H1 (cell line): ENCODE measurements at regions not wholly inside any gene's neighbourhood (a gene's known extent, or its start where the extent isn't known, plus 50 kb on each side); places are given as distances from the start of the nearest gene placed in this dataset.

Source experiments
- BCL11A ChIP-seq, 2 experiments: IDR thresholded peaks; one replicate each; pipeline ENCODE4 v1.6.1; 2011; ENCODE audit warnings: low read depth in 2 of 2, low read length in 2 of 2, mild to moderate bottlenecking in 2 of 2
- CBX8 ChIP-seq: fragments of 300-800, 300-1000 bp; sonication (generic); IDR thresholded peaks from 2 replicates; pipeline ENCODE4 v1.7.1; 2016; ENCODE audit warnings: low read depth, low read length, borderline replicate concordance
- CTBP2 ChIP-seq: IDR thresholded peaks from 2 replicates; pipeline ENCODE4 v1.7.0; 2011; ENCODE audit warnings: borderline replicate concordance, mild to moderate bottlenecking, moderate library complexity, mixed read lengths, low read length; ENCODE audit not compliant: insufficient read depth, insufficient read length
- SAP30 ChIP-seq: fragments of 300-600 bp; sonication (generic); IDR thresholded peaks from 2 replicates; pipeline ENCODE4 v1.7.1; 2012; ENCODE audit warnings: low read length, moderate library complexity, mild to moderate bottlenecking, inconsistent platforms; ENCODE audit not compliant: insufficient read depth, insufficient replicate concordance
- SP1 ChIP-seq: IDR thresholded peaks from 2 replicates; pipeline ENCODE4 v1.6.1; 2011; ENCODE audit warnings: low read depth, low read length
- TBP ChIP-seq: IDR thresholded peaks from 2 replicates; pipeline ENCODE4 v1.6.1; 2011; ENCODE audit warnings: low read depth, low read length, improper control_type of control experiment
- TF ChIP-seq, protein P1 (sequence below): fragments of 300-600 bp; sonication (generic); IDR thresholded peaks from 2 replicates; pipeline ENCODE4 v1.7.1; 2012; ENCODE audit warnings: low read length, moderate library complexity, mild to moderate bottlenecking, inconsistent platforms; ENCODE audit not compliant: insufficient replicate concordance

DNA sequence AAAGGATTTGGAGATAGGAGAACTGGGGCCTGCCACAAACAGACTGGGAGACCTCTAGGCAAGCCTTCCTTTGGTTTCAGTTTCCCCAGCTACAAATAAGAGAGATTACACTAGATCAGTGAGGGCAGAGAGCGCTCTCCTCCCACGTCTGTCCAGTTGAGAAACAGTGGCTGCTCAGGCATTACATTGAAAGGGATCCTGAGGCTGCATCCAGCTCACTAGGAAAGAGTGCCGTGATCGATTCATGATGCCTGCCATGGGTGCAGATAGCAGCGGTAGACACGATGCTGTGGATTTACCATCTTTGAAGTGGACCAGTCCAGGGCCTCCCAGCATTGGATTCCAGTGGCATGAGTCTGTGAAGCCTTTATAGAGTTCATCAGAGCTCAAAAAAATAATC, 62.6 kb downstream of the EN1 start (continued):
- TF ChIP-seq CBX8 (no peak), SAP30 (no peak), TBP (no peak), CTBP2 (no peak), SP1 (no peak), BCL11A (IDR thresholded peaks at IDR 0.05; ENCODE audit: low read depth in 2 of 2, low read length in 2 of 2) (no peak)
- TF ChIP-seq, protein P1, sequence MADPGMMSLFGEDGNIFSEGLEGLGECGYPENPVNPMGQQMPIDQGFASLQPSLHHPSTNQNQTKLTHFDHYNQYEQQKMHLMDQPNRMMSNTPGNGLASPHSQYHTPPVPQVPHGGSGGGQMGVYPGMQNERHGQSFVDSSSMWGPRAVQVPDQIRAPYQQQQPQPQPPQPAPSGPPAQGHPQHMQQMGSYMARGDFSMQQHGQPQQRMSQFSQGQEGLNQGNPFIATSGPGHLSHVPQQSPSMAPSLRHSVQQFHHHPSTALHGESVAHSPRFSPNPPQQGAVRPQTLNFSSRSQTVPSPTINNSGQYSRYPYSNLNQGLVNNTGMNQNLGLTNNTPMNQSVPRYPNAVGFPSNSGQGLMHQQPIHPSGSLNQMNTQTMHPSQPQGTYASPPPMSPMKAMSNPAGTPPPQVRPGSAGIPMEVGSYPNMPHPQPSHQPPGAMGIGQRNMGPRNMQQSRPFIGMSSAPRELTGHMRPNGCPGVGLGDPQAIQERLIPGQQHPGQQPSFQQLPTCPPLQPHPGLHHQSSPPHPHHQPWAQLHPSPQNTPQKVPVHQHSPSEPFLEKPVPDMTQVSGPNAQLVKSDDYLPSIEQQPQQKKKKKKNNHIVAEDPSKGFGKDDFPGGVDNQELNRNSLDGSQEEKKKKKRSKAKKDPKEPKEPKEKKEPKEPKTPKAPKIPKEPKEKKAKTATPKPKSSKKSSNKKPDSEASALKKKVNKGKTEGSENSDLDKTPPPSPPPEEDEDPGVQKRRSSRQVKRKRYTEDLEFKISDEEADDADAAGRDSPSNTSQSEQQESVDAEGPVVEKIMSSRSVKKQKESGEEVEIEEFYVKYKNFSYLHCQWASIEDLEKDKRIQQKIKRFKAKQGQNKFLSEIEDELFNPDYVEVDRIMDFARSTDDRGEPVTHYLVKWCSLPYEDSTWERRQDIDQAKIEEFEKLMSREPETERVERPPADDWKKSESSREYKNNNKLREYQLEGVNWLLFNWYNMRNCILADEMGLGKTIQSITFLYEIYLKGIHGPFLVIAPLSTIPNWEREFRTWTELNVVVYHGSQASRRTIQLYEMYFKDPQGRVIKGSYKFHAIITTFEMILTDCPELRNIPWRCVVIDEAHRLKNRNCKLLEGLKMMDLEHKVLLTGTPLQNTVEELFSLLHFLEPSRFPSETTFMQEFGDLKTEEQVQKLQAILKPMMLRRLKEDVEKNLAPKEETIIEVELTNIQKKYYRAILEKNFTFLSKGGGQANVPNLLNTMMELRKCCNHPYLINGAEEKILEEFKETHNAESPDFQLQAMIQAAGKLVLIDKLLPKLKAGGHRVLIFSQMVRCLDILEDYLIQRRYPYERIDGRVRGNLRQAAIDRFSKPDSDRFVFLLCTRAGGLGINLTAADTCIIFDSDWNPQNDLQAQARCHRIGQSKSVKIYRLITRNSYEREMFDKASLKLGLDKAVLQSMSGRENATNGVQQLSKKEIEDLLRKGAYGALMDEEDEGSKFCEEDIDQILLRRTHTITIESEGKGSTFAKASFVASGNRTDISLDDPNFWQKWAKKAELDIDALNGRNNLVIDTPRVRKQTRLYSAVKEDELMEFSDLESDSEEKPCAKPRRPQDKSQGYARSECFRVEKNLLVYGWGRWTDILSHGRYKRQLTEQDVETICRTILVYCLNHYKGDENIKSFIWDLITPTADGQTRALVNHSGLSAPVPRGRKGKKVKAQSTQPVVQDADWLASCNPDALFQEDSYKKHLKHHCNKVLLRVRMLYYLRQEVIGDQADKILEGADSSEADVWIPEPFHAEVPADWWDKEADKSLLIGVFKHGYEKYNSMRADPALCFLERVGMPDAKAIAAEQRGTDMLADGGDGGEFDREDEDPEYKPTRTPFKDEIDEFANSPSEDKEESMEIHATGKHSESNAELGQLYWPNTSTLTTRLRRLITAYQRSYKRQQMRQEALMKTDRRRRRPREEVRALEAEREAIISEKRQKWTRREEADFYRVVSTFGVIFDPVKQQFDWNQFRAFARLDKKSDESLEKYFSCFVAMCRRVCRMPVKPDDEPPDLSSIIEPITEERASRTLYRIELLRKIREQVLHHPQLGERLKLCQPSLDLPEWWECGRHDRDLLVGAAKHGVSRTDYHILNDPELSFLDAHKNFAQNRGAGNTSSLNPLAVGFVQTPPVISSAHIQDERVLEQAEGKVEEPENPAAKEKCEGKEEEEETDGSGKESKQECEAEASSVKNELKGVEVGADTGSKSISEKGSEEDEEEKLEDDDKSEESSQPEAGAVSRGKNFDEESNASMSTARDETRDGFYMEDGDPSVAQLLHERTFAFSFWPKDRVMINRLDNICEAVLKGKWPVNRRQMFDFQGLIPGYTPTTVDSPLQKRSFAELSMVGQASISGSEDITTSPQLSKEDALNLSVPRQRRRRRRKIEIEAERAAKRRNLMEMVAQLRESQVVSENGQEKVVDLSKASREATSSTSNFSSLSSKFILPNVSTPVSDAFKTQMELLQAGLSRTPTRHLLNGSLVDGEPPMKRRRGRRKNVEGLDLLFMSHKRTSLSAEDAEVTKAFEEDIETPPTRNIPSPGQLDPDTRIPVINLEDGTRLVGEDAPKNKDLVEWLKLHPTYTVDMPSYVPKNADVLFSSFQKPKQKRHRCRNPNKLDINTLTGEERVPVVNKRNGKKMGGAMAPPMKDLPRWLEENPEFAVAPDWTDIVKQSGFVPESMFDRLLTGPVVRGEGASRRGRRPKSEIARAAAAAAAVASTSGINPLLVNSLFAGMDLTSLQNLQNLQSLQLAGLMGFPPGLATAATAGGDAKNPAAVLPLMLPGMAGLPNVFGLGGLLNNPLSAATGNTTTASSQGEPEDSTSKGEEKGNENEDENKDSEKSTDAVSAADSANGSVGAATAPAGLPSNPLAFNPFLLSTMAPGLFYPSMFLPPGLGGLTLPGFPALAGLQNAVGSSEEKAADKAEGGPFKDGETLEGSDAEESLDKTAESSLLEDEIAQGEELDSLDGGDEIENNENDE = no peak
